Mononuclear cell (primary cell): ENCODE measurements at regions not wholly inside any gene's neighbourhood (a gene's known extent, or its start where the extent isn't known, plus 50 kb on each side); places are given as distances from the start of the nearest gene placed in this dataset.
"Not testable (repeated sequence)": the region's sequence is repeated elsewhere in the genome, so short reads cannot be mapped to it uniquely, and the experiment has no call there.

Source experiments
- H3K27me3 ChIP-seq: 2 replicates; pipeline ENCODE4 v1.6.0; 2011; ENCODE audit warnings: low read length, control low read depth; ENCODE audit not compliant: insufficient read depth
- H3K4me1 ChIP-seq: 2 replicates; pipeline ENCODE4 v1.5.1; 2011; ENCODE audit warnings: mild to moderate bottlenecking, low read length, control low read depth; ENCODE audit not compliant: insufficient read depth
- H3K4me3 ChIP-seq: 2 replicates; pipeline ENCODE4 v1.5.1; 2011; ENCODE audit warnings: mild to moderate bottlenecking, low read length, moderate library complexity
- H3K9me3 ChIP-seq: 2 replicates; pipeline ENCODE4 v1.5.1; 2011; ENCODE audit warnings: low read depth, mild to moderate bottlenecking, control low read depth, low read length

- H3K27me3 ChIP-seq, result no peaks in the 10 kb centered on the region
- H3K9me3 ChIP-seq, result no peaks in the 10 kb centered on the region
- H3K4me3 ChIP-seq, result no peak overlapping the region
- peaks cover 14% of the 10 kb centered on the region for H3K4me1 ChIP-seq
These were observed 622.1 kb upstream of the CDH5 start for GRCh38 chr16:65744401-65744800.

GRCh38 chr16:65743558-65743957, 621.7 kb upstream of the CDH11 start:
- H3K4me1 ChIP-seq, result peaks cover 21% of the 10 kb centered on the region
- H3K27me3 ChIP-seq, result no peaks in the 10 kb centered on the region
- no peak overlapping the region for H3K4me3 ChIP-seq
- no peaks in the 10 kb centered on the region for H3K9me3 ChIP-seq

- Histone ChIP-seq H3K9me3 (no peaks in the 10 kb centered on the region), H3K4me1 (peaks cover 25% of the 10 kb centered on the region), H3K27me3 (no peaks in the 10 kb centered on the region), H3K4me3 (no peak overlapping the region)
These were observed 618.8 kb upstream of the CDH11 start for GRCh38 chr16:65740711-65741110.

GRCh38 chr16:65739518-65739917, 617.7 kb upstream of the CDH11 start:
- peaks cover 37% of the 10 kb centered on the region for H3K4me1 ChIP-seq
- no peak overlapping the region for H3K4me3 ChIP-seq
- no peaks in the 10 kb centered on the region for H3K9me3 ChIP-seq
- H3K27me3 ChIP-seq, result no peaks in the 10 kb centered on the region

GRCh38 chr16:65737831-65738230, 616.0 kb upstream of the CDH11 start:
- H3K4me3 ChIP-seq, result no peak overlapping the region
- H3K27me3 ChIP-seq, result no peaks in the 10 kb centered on the region
- peaks cover 34% of the 10 kb centered on the region for H3K4me1 ChIP-seq
- no peaks in the 10 kb centered on the region for H3K9me3 ChIP-seq

- not testable (repeated sequence) for H3K27me3 ChIP-seq, H3K9me3 ChIP-seq, H3K4me3 ChIP-seq
- peaks cover 34% of the 10 kb centered on the region for H3K4me1 ChIP-seq
These were observed 613.8 kb upstream of the CDH11 start for GRCh38 chr16:65735615-65736014.

- no peaks in the 10 kb centered on the region for H3K27me3 ChIP-seq
- H3K4me1 ChIP-seq, result peaks cover 22% of the 10 kb centered on the region
- no peaks in the 10 kb centered on the region for H3K9me3 ChIP-seq
- no peak overlapping the region for H3K4me3 ChIP-seq
These were observed 611.9 kb upstream of the CDH11 start for GRCh38 chr16:65733721-65734120.

GRCh38 chr16:65731833-65732232, 610.0 kb upstream of the CDH11 start:
- Histone ChIP-seq H3K9me3 (no peaks in the 10 kb centered on the region), H3K4me1 (peaks cover 34% of the 10 kb centered on the region), H3K4me3 (no peak overlapping the region), H3K27me3 (no peaks in the 10 kb centered on the region)

GRCh38 chr16:65728652-65729051, 606.8 kb upstream of the CDH11 start:
- Histone ChIP-seq H3K4me3 (no peak overlapping the region), H3K4me1 (peaks cover 40% of the 10 kb centered on the region), H3K27me3 (no peaks in the 10 kb centered on the region), H3K9me3 (no peaks in the 10 kb centered on the region)

GRCh38 chr16:65728167-65728566, 606.3 kb upstream of the CDH11 start:
- Histone ChIP-seq H3K4me1 (peaks cover 40% of the 10 kb centered on the region), H3K4me3 (no peak overlapping the region), H3K27me3 (no peaks in the 10 kb centered on the region), H3K9me3 (no peaks in the 10 kb centered on the region)

- Histone ChIP-seq H3K27me3 (no peaks in the 10 kb centered on the region), H3K4me3 (no peak overlapping the region), H3K4me1 (peaks cover 40% of the 10 kb centered on the region), H3K9me3 (no peaks in the 10 kb centered on the region)
These were observed 605.8 kb upstream of the CDH11 start for GRCh38 chr16:65727534-65728137.

- peaks cover 40% of the 10 kb centered on the region for H3K4me1 ChIP-seq
- H3K27me3 ChIP-seq, result no peaks in the 10 kb centered on the region
- no peak overlapping the region for H3K4me3 ChIP-seq
- H3K9me3 ChIP-seq, result no peaks in the 10 kb centered on the region
These were observed 603.4 kb upstream of the CDH11 start for GRCh38 chr16:65725156-65725845.

- Histone ChIP-seq H3K9me3 (no peaks in the 10 kb centered on the region), H3K27me3 (no peaks in the 10 kb centered on the region), H3K4me3 (no peak overlapping the region), H3K4me1 (peaks cover 30% of the 10 kb centered on the region)
These were observed 600.6 kb upstream of the CDH11 start for GRCh38 chr16:65722429-65722828.

GRCh38 chr16:65717846-65718245, 596.0 kb upstream of the CDH11 start:
- Histone ChIP-seq H3K4me1 (no peaks in the 10 kb centered on the region), H3K9me3 (no peaks in the 10 kb centered on the region), H3K4me3 (no peak overlapping the region), H3K27me3 (no peaks in the 10 kb centered on the region)

- Histone ChIP-seq H3K4me1 (no peaks in the 10 kb centered on the region), H3K27me3 (no peaks in the 10 kb centered on the region)
These were observed 595.2 kb upstream of the CDH11 start for GRCh38 chr16:65716737-65717700.

More at GRCh38 chr16:65716737-65717700, 595.2 kb upstream of the CDH11 start:
- no peaks in the 10 kb centered on the region for H3K9me3 ChIP-seq
- H3K4me3 ChIP-seq, result no peak overlapping the region
